Epithelial cell of esophagus (primary cell): ENCODE measurements at regions not wholly inside any gene's neighbourhood (a gene's known extent, or its start where the extent isn't known, plus 50 kb on each side); places are given as distances from the start of the nearest gene placed in this dataset.

Source experiments
- DNase-seq: peaks from one replicate; pipeline ENCODE4 v3.0.0; 2010; ENCODE audit warnings: low read depth
- H3K4me3 ChIP-seq: 2 replicates; pipeline ENCODE4 v1.5.1; 2011; ENCODE audit warnings: mild to moderate bottlenecking, low read length, control low read depth
- CTCF ChIP-seq: IDR thresholded peaks from 2 replicates; pipeline ENCODE4 v1.5.1; 2011; ENCODE audit warnings: low read depth, mild to moderate bottlenecking, low read length, control low read depth, inconsistent platforms; ENCODE audit not compliant: insufficient read depth; ENCODE audit errors: missing control alignments

GRCh38 chr6:125354649-125355048 is 52.9 kb upstream of the HDDC2 start:
- TF ChIP-seq CTCF = no peak
- no peak for DNase-seq
- H3K4me3 ChIP-seq = no peak overlapping the region

- no peak for DNase-seq
- H3K4me3 ChIP-seq = no peak overlapping the region
- TF ChIP-seq CTCF = no peak
Measured at GRCh38 chr6:125356884-125357283, 55.1 kb upstream of the HDDC2 start.

GRCh38 chr6:125357515-125358256 is 55.9 kb upstream of the HDDC2 start:
- no peak for TF ChIP-seq CTCF
- no peak overlapping the region for H3K4me3 ChIP-seq
- no peak for DNase-seq

GRCh38 chr6:125358898-125359297 is 57.1 kb upstream of the HDDC2 start:
- no peak overlapping the region for H3K4me3 ChIP-seq
- no peak for DNase-seq
- no peak for TF ChIP-seq CTCF

- no peak for TF ChIP-seq CTCF
- H3K4me3 ChIP-seq = no peak overlapping the region
Measured at GRCh38 chr6:125361868-125362267, 60.1 kb upstream of the HDDC2 start.

DNA sequence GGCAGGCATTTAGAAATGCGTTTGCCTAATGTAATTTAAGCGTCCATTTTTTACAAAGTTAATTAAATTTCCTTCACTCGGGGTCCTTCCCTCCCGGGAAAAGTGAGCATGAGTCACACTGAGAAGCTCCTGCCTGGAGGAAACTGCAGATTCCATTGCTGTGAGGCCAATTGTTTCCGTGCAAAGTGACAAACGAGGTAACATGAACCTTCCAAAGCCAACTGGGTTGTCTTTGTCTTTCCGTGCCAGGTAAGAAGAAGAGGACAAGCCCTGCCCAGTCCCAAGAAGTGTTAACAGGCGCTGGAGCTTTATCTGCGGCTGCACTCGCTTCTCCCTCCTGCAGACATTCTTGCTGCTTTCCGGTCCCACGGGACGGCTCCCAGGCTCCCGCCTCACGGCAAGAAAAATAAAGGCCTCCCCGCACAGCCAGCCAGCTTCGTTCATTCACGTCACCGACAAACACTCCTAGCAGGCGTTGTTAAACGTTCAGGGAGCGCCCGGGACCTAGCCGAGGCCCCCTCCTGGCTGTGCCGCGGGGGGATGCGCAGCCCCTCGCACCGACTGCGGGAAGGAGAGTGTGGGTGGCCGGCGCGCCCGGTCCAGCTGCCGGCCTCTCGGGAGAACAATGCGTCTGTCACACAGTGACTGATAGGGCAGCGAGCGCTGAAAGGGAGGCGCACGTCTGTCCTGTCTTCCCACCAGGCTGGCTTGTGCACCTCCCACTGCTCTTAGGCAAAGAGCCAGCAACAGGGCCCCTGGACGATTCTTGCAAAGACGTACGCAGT is 61.5 kb upstream of the HDDC2 start:
- H3K4me3 ChIP-seq = peak overlapping the region; percentile 41
- TF ChIP-seq CTCF = no peak
- DNase-seq = peak; percentile 53

More at GRCh38 chr6:125361868-125362267, 60.1 kb upstream of the HDDC2 start:
- DNase-seq = no peak
